ENCODE measurements at regions not wholly inside any gene's neighbourhood (a gene's known extent, or its start where the extent isn't known, plus 50 kb on each side); places are given as distances from the start of the nearest gene placed in this dataset.

DNA sequence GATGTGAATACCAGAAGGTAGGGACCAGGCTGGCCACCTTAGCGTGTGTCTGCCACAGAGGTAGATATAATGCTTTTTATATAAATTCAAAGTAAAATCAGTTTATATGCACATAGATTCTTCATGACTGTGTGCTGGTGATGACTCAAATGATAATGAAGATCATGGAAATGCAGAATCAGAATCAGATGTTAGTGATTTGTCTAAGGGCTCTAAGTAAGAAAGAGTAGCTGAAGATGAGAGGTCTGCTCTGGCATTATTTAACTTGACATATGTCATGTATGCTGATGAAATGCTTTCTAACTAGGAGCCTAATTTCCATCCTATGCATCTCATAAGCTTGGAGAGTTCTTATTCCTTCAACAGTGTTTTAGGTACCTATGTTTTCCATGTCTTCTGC is 50.3 kb upstream of the DPH6 start:
- no peak for DNase-seq

DNA sequence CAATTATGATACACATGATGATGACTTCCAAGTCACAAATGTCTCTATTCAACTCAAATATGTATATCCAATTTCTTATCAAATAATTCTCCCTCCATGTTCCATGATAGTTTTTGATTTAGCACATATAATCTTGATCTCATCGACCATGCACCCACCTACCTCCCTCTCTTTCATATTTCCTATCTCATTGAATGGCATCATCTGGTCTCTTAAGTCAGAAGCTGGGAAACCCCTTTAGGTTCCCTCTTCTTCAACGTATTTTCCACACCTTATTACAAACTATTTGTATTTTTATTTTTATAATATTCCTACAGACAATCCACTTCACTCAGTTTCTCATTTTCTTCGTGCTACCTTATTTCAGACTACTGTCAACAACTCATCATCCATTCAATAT is 56.9 kb upstream of the DPH6 start:
- no peak for DNase-seq

DNA sequence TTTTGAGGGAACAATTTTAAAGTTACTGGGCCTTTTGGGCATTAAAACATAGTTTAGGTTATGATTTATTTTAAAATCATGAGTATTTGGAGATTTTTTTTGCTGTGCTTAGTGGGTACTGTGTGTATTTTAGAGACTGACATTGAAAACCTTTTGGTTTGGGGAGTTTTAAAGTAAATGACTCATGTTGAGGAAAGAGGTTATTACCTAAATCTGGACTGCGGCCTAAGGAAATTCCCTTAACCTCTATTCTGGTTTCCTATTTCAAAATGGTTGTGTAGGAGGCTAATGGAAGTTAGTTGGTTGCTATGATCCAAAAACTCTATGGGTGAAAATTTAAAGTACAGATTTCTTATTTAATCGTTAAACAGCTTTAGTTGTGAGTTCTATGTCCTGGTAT is 57.3 kb upstream of the DPH6 start:
- DNase-seq: no peak

- DNase-seq: no peak
Measured at GRCh38 chr15:35603856-35604255, 57.9 kb upstream of the DPH6 start.

DNA sequence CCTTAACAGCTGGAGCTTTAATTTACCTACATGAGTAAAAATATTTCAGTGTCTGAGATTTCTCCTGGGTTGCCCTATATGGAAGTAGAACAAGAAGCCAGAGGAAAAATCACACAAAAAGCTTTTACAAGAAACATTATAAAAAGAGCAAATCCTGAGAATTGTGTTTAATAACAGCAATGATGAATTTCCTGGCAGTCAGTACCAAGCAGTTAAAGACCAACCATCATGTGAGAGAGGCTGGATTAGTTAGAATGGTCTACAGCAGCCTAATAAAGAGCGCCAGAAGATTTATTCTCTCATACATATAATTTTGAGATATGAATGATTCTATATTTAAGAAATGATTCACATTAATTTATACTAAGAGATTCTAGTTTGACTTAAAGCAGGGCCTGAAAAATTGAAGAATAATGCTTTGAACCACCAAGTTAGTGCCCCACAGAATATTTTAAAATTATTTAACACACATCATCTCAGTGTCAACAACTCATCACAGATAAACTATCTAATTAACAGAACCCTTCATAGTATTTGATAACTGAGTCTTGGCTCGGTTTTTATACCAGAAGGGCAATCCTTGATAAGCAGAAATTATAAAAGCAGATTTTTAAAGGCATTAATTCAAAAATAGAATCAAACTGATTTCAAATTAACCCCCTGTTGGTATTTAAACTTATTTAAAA is 59.9 kb upstream of the DPH6 start:
- DNase-seq: no peak

DNA sequence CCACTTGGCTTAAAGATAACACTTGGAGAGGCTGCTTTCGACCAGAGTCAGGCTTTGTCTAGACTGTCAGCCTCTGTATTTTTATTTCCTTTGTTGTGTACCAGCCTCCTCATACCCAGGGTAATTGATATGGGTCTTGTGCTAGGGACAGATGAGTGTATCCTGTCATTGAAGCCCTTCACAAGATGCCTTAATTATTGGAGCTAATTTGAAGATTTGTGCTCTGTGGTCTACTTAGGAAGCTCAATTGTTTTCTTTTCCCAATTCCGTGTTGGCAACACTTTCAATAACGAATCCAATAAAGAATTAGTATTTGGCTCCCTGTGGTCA is 60.5 kb upstream of the DPH6 start:
- no peak for DNase-seq

GRCh38 chr15:35616498-35617271 is 70.7 kb upstream of the DPH6 start:
- DNase-seq: no peak

GRCh38 chr15:35618260-35619188 is 72.6 kb upstream of the DPH6 start:
- no peak for DNase-seq

GRCh38 chr15:35622641-35623340 is 76.8 kb upstream of the DPH6 start:
- DNase-seq: no peak

DNA sequence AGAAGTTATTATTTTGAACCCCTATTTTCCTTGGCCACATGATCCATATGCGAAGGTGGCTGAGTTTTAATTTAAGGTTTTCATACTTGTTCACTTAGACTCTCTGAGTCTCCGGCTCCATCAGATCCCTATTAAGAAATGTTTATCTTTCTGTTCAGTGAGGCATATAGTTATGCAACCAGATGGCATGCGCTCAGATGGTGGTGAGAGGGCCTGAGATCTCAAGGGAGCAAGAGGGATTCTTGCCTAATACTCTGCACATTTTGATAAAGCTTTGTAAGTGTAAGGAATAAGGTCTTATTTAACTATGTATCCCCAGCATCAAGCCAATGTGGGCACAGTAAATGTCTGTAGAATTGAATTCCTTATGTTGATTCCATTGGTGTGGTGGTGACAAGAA is 78.9 kb upstream of the DPH6 start:
- no peak for DNase-seq

- DNase-seq: no peak
Measured at GRCh38 chr15:35626571-35627318, 80.8 kb upstream of the DPH6 start.

GRCh38 chr15:35627696-35628095 is 81.7 kb upstream of the DPH6 start:
- no peak for DNase-seq

DNA sequence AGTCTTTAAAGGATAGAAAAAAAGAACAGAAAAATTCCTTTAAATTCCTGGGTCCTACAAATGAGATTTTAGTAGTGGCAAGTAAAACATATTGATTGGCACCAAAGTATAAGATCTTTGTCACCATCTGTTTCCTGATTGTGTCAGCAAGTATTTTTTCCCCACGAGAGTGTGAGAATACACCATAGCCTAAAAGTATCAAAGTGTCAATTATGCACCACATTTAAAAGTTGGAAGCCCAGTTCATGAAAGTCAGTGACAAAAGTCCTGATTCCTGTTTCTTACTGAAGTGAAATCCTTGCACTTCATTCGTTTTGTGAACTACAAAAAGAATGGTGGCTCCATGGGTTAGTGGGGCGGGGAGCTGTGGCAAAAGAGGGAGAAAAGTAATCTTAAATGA is 83.8 kb upstream of the DPH6 start:
- no peak for DNase-seq

DNA sequence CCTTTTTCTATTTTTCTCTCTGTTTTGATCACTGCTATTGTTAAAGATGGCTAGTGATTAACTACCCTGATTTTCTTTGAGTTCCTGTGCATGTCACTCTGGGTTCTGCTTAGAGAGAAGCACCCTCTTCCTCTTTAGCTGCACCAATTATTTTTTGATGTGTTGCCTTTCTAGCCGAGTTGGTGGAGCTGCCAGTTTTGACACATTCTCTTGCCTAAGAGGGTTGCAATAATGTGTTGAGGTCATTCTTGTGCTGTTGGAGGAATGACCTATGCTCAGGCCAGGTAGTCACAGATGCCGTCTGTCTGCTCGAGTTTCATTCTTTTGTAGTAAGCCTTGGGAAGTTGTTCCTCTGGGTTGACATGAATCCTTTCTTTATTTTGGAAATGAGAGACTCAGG is 84.6 kb upstream of the DPH6 start:
- DNase-seq: no peak

DNA sequence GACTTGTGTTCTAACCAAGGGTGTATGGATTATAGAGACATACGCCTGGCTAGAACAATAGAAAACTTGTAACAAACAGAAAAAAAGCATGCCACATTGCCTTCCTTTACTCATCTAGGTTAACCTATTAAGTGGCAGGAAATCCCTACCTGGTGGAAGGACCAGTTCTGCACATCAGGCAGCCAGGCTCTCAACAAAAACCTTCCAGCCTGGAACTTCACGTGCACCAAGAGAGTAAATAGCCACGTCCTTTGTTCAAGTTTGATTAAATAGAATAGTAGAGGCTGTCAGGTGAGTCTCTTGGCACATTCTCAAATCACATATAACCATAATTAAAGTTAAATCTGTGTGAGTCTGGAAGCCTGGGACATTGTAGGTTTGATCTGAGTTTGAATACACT is 85.0 kb upstream of the DPH6 start:
- DNase-seq: no peak

DNA sequence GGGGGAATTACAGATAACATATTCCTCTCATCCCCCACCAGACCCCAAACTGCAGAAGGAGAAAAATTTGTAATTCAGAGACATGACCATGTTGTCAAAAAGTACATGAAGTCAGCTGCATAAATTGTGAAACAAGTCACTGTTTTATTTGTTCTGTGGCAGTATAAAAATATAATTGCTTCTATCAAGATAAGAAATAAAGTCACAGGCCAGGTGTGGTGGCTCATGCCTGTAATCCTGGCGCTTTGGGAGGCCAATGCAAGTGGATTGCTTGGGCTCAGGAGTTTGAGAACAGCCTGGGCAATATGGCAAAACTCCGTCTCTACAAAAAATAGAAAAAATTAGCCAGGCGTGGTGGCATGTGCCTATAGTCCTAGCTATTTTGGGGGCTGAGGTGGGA is 87.7 kb upstream of the DPH6 start:
- DNase-seq: no peak

DNA sequence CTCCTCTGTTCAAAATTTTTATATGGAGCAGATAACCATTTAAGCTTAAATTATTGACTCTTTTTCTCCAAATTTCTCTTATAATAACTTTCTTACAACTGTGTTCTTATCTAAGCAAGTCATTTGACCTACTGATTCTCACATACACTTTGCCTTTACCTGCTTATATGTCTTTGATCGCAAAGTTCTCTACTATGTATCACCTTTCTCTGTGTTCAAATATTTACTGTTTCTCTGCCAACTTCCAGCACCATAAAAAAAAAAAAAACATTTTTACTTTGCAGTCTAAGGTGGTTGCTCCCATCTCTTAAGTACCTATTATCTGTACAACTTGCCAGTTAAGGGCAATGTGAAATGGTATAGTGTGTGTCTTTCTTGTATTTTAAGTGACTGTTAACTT is 100.8 kb upstream of the DPH6 start:
- DNase-seq: no peak

DNA sequence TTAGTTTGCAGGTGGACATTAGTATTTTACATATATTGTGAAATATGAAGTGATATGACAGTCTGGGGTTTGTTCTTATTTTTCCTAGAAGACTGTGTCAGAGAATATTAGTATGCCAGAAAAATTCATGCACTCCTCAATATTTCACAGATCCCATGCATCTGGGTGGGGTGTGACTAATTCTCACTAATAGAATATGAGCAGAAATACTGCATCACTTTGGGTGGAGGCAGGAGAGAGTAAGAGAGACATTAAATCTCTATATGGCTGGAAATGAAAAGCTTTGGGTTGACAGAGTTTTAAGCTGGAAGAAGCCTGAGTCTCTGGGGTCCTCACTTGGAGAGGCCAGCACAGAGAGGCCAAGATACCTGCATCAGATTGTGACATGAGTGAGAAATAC is 101.3 kb upstream of the DPH6 start:
- no peak for DNase-seq

GRCh38 chr15:35648941-35649340 is 103.0 kb upstream of the DPH6 start:
- no peak for DNase-seq

GRCh38 chr15:35649575-35649974 is 103.6 kb upstream of the DPH6 start:
- no peak for DNase-seq

GRCh38 chr15:35654332-35654731 is 108.4 kb upstream of the DPH6 start:
- no peak for DNase-seq

DNA sequence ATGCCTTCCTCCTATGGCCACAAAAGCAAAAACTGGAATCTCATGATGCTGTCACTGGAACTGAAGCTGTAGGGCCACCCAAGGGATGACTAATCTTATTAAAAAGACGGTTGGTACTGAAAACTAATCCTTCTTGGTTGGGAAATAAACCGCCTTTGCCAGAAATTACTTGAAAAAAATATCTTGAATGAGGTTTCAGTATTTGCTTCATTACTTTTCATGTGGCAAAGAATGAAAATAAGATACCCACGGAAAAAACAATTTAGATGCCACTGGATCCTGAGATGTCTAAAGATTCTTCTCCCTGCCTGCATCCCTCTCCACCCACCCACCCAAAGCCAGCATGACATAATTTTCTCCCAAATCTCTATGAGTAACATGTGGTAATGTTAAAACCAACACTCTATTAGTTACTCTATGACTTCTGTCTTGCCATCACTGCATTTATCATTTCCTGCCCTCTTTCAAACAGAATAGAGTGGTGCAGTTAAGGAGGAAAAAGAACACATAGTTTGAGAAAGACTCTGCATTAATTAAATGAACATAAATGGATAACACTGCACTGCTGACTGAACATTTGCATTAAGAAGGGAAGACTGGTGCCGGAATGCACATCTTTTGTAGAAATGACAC is 111.8 kb upstream of the DPH6 start:
- DNase-seq: no peak
